GM21723 (cell line): ENCODE measurements at regions not wholly inside any gene's neighbourhood (a gene's known extent, or its start where the extent isn't known, plus 50 kb on each side); places are given as distances from the start of the nearest gene placed in this dataset.

Source experiments
- ATAC-seq: cut with Tn5 transposase; IDR thresholded peaks from one replicate; pipeline ENCODE4 v1.9.1; 2021; ENCODE audit warnings: mild to moderate bottlenecking, moderate library complexity; ENCODE audit not compliant: unreplicated experiment

GRCh38 chr1:239322369-239322768 is 64.0 kb upstream of the CHRM3 start:
- no peak for ATAC-seq

- ATAC-seq = no peak
Measured at GRCh38 chr1:239321877-239322276, 64.5 kb upstream of the CHRM3 start.

GRCh38 chr1:239317948-239318347 is 68.4 kb upstream of the CHRM3 start:
- no peak for ATAC-seq

DNA sequence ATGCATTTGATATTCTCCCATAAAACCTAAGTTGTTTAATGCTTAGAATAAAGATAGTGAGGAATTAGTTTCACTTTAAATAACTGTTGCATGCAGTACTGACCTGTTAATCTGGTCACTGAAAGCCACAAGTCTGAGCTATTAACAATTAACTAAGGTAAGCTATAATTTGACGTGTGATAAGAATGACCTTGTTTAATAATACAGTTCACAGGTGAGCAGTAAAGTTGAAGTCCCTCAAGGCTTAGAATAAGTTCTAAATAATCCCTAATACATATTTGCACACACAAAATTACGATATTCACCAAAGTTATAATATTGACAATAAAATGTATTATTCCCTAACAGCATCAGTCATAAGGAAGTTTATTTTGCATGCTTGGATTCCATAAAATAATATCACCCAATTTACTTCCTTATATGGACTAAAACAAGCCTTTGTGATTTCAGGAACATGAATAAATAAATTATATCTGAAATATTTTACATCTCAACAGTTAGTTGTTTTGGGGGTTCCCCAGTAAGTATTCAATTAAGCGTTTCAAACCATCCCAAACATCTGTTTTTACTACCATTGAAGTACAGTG is 70.6 kb upstream of the CHRM3 start:
- ATAC-seq = no peak

GRCh38 chr1:239311331-239311730 is 75.0 kb upstream of the CHRM3 start:
- ATAC-seq = no peak

DNA sequence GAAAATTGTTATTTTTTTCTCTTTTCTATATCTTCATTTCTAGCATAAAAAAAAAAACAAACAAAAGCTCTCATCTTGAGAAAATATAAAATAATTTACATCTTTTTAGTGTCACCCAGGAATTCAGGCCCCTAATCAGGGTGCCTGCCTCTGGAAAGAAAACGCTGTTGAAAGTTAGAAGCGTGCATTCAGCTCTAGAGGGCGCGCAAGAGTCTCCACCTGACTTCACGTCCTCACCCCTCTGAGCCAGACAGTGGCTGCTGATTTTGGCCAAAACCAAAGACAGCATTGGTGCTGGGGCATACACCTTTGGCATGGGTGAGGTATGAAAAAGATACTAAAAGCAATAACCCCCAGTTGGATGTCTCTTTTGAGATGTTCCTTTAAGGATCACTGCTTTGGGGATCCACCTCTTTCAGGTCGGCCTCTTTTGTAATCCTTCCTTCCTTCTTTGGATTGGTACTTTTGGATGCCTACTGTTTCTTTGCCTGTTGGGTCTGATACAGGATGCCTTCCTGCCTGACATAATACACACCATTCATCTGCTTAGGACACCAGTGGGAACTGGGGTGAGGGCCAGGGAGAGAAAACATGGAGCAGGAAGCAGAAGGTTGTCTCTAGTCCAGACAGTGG is 77.6 kb upstream of the CHRM3 start:
- no peak for ATAC-seq

- no peak for ATAC-seq
Measured at GRCh38 chr1:239307886-239308285, 78.5 kb upstream of the CHRM3 start.

DNA sequence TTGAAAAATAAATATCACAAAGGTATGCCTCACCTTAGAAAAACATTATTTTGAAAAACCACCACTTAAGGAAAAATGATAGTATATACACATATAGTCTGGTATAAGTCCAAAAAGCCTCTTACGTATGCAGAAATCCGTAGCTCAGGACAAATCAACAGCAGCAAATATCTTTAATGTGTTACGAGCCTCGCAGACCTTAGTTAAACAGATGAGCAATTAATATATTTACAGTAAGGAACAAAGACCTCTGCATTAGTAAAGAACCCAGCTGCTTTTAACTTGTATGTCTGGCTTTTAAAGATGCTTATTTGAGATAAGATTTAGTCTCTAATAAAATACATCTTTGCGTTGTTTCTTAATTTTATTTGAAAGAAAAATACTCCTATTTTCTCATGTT is 79.9 kb upstream of the CHRM3 start:
- no peak for ATAC-seq

- ATAC-seq = no peak
Measured at GRCh38 chr1:239303289-239303688, 83.1 kb upstream of the CHRM3 start.

- ATAC-seq = no peak
Measured at GRCh38 chr1:239302696-239303095, 83.7 kb upstream of the CHRM3 start.

- no peak for ATAC-seq
Measured at GRCh38 chr1:239301251-239301650, 85.1 kb upstream of the CHRM3 start.

DNA sequence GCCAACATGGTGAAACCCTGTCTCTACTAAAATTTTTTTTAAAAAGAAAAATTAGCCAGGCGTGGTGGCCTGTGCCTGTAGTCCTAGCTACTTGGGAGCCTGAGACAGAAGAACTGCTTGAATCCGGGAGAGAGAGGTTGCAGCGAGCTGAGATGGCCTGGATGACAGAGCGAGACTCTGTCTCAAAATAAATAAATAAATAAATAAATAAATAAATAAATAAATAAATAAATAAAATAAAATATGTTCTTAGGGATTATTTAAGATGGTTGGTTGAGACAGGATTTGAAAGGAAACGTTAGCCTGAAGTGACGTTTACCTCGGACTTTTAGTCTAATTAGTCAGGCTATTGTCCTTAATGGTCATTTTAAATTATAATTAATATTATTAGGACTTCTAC is 88.5 kb upstream of the CHRM3 start:
- ATAC-seq = no peak

DNA sequence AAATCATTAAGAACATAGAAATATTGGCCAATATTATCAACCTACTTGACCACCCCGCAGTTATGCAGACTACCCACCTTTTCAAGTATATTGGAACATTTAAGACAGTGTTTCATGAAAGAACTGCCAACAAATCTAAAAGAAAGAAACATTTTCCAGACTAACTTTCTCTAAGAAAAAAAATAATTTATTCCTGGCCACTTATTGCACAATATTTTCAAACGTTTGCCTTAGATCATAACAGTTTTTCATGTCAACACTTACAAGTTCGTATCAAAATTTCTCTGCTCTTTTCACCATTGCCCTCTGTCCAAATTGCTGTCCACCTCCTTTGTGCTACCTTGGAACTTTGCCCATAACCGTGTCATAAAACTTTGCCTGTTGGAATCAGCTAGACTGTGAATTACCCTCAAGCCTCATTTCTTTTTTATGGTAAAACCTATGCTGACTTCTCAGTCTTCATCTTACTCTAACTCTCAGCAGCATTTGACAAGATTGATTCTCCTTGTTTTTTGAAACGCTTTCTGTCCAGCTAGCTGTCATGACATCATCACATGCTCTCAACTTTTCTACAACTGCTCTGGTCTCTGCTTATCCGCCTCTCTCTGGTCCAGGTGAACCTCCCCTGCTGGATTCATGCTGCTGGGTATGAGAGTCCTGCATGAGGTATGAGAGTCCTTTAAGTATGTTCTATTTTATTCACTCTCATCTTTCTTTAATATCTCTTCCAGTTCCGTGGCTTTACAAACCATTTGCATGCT is 92.8 kb upstream of the CHRM3 start:
- ATAC-seq = no peak

DNA sequence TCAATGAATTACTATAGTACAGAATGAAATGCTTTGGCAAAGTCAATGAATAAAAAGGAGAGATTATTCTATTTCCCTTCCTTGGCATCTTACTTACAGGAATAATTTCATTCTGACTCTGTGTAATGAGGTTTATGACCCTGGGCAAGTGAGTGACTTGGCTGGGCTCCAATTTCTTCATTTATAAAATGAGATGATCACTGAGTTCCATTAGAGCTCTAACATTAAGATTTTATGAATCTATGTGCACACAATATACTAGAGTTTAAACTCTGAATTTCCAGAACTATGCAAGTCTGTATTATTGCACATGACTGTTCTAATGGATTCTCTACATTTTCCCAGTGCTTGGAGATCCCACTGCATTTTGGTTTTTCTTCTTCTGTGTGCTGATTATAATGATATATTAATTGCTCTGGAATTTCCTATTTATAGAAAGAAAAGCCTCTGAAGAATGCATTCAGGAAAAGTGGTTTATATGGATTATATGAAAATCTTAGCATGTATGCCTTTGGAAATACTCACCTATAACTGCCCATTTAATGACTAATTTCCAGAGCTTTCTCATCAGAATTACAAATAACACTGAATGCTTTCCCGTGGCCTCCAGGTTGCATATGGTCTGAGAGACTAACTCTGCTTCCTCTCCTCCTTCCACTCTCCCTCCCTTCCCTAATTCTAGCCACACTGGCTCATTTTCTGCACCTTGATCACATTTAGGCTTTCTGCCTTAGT is 97.4 kb upstream of the CHRM3 start:
- ATAC-seq = no peak

- no peak for ATAC-seq
Measured at GRCh38 chr1:239287296-239287695, 99.1 kb upstream of the CHRM3 start.

- no peak for ATAC-seq
Measured at GRCh38 chr1:239283216-239283615, 103.2 kb upstream of the CHRM3 start.

- no peak for ATAC-seq
Measured at GRCh38 chr1:239282411-239282810, 104.0 kb upstream of the CHRM3 start.

DNA sequence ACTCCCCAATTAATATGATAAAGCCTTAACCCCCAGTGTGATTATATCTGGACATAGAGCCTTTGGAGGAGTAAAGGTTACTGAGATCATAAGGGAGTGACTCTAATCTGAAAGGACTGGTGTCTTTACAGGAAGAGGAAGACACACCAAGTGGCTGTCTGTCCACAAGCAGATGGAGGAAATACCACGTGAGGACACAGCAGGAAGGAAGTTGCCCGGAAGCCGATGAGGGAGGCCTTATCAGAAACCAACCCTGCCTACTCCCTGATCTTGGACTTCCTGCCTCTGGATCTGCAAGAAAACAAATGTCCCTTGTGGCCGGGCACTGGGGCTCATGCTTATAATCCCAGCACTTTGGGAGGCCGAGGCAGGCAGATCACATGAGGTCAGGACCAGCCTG is 110.3 kb upstream of the CHRM3 start:
- ATAC-seq = no peak

DNA sequence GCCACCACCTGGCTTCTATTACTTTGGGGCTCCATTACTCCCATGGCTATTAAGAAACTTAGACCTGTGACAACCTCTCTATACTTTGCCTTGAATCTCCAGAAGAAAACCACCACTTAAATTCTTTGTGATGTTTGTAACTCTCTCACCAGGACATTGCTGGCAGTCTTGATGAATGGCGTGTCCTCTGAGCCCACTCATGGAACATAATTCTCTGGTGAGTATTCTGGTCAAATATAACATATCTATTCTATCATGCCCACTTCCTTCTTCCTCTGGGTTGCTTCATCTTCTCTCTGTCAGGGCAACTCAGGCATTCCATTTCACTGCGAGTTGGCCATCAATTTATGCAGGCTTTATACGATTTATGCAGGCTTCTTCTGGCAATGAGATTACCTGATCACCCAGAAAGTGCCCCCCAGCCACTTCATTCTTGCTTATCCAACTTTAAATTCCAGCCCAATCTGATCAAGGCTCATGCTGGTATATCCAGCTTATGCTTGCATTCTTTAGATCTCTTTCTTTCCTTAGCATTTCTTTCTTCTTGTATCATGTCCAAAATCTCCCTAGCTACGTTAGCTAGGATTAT is 112.0 kb upstream of the CHRM3 start:
- no peak for ATAC-seq

- no peak for ATAC-seq
Measured at GRCh38 chr1:239270509-239270908, 115.9 kb upstream of the CHRM3 start.

GRCh38 chr1:239269706-239270105 is 116.7 kb upstream of the CHRM3 start:
- ATAC-seq = no peak
